ENCODE measurements at regions not wholly inside any gene's neighbourhood (a gene's known extent, or its start where the extent isn't known, plus 50 kb on each side); places are given as distances from the start of the nearest gene placed in this dataset.

DNA sequence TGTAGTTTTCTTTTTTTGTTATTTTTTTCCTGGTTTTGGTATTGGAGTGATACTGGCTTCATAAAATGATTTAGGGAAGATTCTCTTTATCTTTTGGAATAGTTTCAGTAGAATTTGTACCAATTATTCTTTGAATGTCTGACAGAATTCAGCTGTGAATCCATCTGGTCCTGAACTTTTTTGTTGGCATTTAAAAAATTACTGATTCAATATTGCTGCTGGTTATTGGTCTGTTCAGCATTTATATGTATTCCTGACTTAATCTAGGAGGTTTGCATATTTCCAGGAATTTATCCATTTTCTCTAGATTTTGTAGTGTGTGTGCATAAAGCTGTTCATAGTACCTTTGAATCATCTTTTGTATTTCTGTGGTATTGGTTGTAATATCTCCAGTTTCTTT is 100.2 kb downstream of the NXNL2 start (continued):
- no peak for TF ChIP-seq HOXA9 (CRISPR knock-in tag; IDR thresholded peaks at IDR 0.05; ENCODE audit: borderline replicate concordance)
- no peak for TF ChIP-seq ASH2L (IDR thresholded peaks at IDR 0.05; ENCODE audit: insufficient read length, low read depth, low read length)
- no peak for TF ChIP-seq FOSL2 (CRISPR knock-in tag; IDR thresholded peaks at IDR 0.05)
- no peak for TF ChIP-seq ZNF260 (CRISPR knock-in tag; IDR thresholded peaks at IDR 0.05; ENCODE audit: borderline replicate concordance, low read depth)
- TF ChIP-seq MAF1 (CRISPR knock-in tag; IDR thresholded peaks at IDR 0.05; ENCODE audit: borderline replicate concordance) = no peak
- TF ChIP-seq ZNF350 (CRISPR knock-in tag; IDR thresholded peaks at IDR 0.05; ENCODE audit: borderline replicate concordance, low read depth) = no peak

DNA sequence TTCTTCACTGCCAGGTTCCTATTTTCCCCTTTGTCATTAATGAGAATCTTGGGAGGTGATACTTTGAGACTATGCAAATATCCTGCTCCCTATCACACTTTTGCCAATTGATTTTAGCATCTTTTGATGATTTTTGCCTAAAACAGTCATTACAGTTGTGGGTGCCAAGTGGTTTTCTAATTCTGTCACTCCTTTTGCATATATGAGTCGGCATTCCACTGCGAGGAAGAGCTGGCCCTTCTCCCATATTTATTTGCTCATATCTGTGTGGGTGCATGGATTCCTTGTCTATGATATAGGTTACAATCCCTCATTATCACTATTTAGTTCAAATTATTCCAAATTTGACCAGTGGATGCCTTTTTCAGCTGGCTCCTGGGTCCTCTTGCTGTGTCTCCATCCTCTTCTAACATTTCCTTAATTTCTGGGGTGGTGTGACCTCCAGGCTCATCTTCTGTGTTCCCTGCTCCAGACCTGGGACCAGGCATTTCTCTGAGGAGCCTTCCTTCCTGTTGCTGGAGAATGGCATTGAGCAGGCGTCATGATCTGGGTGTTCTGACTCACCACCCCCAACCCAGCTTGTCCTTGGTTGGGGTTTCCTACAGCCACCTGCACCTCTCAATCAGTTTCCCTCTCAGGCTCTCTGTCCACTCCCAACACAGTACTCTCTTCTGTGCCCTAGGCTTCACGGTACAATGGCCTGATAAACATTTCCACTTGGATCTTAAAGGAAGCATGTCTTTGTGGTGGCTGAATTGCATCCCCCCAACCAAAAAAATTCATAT is 106.7 kb downstream of the NXNL2 start:
- H2AFZ ChIP-seq (ENCODE audit: low read length) = no peak overlapping the region
- H3K27me3 ChIP-seq (ENCODE audit: control insufficient read depth in 1 of 2, insufficient read depth in 2 of 2, low read length in 2 of 2) = peaks cover 0 to 3% of the 10 kb centered on the region in 2 experiments; a peak in 1 of 5 replicates
- no peak overlapping the region for H3K4me3 ChIP-seq (replicated peaks in 1 of 3; ENCODE audit: insufficient read depth in 1 of 3, low read depth in 2 of 3, low read length in 3 of 3)
- intact Hi-C loops (cut with micrococcal nuclease; ENCODE audit: unreplicated experiment) (no loop called here), in situ Hi-C loops (cut with HindIII; ENCODE audit: extremely low pct_ligation_motif_present, low pct_unique_long_range_greater_than_20kb) (no loop called here)
- H3K9ac ChIP-seq (ENCODE audit: insufficient read depth, low read depth, low read length) = no peak overlapping the region
- no peaks in the 10 kb centered on the region for H3K36me3 ChIP-seq (replicated peaks in 1 of 2; ENCODE audit: control insufficient read depth in 1 of 2, insufficient read depth in 2 of 2, low read length in 2 of 2)
- H3K27ac ChIP-seq (ENCODE audit: extremely low read length, insufficient read depth, low read length) = no peak overlapping the region
- H3K79me2 ChIP-seq (ENCODE audit: insufficient read depth, low read length) = no peaks in the 10 kb centered on the region
- DNase-seq (ENCODE audit: low spot score) (no peak), FAIRE-seq (no peak), ATAC-seq (no peak)
- 2% methylated on average over 4 of the region's 4 CpGs for WGBS (ENCODE audit: low lambda C conversion rate)
- no peaks in the 10 kb centered on the region for H3K9me3 ChIP-seq (ENCODE audit: low read length)
- BruUV-seq (replicated peaks) = no TSS peak
- H3K4me2 ChIP-seq (ENCODE audit: low read depth, low read length) = no peak overlapping the region
- no peaks in the 10 kb centered on the region for H4K20me1 ChIP-seq (ENCODE audit: insufficient read depth, low read length)
- ChIA-PET POLR2A (no interaction called here), CTCF (ENCODE audit: low intra/inter-chr PET ratio, low total read pairs) (no interaction called here)
- H3K4me1 ChIP-seq (ENCODE audit: insufficient read depth, low read length) = no peaks in the 10 kb centered on the region
- TF ChIP-seq SPEN (CRISPR knock-in tag; IDR thresholded peaks at IDR 0.05; ENCODE audit: low read depth) (no peak), ZNF331 (CRISPR knock-in tag; IDR thresholded peaks at IDR 0.05) (no peak), ZNF782 (CRISPR knock-in tag; IDR thresholded peaks at IDR 0.05; ENCODE audit: borderline replicate concordance) (no peak), ZSCAN22 (CRISPR knock-in tag; IDR thresholded peaks at IDR 0.05) (no peak), JDP2 (CRISPR knock-in tag; IDR thresholded peaks at IDR 0.05; ENCODE audit: borderline replicate concordance) (no peak), ZNF367 (CRISPR knock-in tag; IDR thresholded peaks at IDR 0.05; ENCODE audit: borderline replicate concordance) (no peak), NR2F1 (CRISPR knock-in tag; IDR thresholded peaks at IDR 0.05) (no peak), NFYC (CRISPR knock-in tag; IDR thresholded peaks at IDR 0.05) (no peak), REL (CRISPR knock-in tag; conservative IDR thresholded peaks at IDR 0.05) (no peak)
- TF ChIP-seq, protein P1, sequence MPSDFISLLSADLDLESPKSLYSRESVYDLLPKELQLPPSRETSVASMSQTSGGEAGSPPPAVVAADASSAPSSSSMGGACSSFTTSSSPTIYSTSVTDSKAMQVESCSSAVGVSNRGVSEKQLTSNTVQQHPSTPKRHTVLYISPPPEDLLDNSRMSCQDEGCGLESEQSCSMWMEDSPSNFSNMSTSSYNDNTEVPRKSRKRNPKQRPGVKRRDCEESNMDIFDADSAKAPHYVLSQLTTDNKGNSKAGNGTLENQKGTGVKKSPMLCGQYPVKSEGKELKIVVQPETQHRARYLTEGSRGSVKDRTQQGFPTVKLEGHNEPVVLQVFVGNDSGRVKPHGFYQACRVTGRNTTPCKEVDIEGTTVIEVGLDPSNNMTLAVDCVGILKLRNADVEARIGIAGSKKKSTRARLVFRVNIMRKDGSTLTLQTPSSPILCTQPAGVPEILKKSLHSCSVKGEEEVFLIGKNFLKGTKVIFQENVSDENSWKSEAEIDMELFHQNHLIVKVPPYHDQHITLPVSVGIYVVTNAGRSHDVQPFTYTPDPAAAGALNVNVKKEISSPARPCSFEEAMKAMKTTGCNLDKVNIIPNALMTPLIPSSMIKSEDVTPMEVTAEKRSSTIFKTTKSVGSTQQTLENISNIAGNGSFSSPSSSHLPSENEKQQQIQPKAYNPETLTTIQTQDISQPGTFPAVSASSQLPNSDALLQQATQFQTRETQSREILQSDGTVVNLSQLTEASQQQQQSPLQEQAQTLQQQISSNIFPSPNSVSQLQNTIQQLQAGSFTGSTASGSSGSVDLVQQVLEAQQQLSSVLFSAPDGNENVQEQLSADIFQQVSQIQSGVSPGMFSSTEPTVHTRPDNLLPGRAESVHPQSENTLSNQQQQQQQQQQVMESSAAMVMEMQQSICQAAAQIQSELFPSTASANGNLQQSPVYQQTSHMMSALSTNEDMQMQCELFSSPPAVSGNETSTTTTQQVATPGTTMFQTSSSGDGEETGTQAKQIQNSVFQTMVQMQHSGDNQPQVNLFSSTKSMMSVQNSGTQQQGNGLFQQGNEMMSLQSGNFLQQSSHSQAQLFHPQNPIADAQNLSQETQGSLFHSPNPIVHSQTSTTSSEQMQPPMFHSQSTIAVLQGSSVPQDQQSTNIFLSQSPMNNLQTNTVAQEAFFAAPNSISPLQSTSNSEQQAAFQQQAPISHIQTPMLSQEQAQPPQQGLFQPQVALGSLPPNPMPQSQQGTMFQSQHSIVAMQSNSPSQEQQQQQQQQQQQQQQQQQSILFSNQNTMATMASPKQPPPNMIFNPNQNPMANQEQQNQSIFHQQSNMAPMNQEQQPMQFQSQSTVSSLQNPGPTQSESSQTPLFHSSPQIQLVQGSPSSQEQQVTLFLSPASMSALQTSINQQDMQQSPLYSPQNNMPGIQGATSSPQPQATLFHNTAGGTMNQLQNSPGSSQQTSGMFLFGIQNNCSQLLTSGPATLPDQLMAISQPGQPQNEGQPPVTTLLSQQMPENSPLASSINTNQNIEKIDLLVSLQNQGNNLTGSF (CRISPR knock-in tag; IDR thresholded peaks at IDR 0.05) = no peak
- TF ChIP-seq, protein P2, sequence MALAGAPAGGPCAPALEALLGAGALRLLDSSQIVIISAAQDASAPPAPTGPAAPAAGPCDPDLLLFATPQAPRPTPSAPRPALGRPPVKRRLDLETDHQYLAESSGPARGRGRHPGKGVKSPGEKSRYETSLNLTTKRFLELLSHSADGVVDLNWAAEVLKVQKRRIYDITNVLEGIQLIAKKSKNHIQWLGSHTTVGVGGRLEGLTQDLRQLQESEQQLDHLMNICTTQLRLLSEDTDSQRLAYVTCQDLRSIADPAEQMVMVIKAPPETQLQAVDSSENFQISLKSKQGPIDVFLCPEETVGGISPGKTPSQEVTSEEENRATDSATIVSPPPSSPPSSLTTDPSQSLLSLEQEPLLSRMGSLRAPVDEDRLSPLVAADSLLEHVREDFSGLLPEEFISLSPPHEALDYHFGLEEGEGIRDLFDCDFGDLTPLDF (CRISPR knock-in tag; IDR thresholded peaks at IDR 0.05) = no peak
